ENCODE measurements at regions not wholly inside any gene's neighbourhood (a gene's known extent, or its start where the extent isn't known, plus 50 kb on each side); places are given as distances from the start of the nearest gene placed in this dataset.

DNA sequence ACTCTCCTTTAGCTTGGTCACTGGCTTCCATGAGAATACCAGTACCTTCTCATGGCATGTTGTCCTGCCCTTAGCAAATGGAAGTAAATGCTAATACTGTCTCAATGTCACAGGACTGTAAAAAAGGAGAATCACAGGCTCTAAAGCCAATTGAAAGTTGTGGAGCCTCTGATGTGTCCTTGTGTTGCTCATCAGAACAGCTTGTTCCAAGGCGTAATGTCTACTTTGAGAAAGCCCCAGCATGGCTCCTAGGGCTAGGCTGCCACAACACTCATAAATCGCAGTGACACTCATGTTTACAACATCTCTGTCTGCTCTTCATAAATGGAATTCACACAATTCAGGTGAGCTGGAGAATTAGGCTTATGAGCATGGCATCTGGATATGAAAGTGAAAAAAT is 94.9 kb downstream of the ACTL7B start:
- TF ChIP-seq CTCF (IDR thresholded peaks at IDR 0.05), result no peak
- TF ChIP-seq POLR2A (IDR thresholded peaks at IDR 0.05), result no peak
